ENCODE measurements at regions not wholly inside any gene's neighbourhood (a gene's known extent, or its start where the extent isn't known, plus 50 kb on each side); places are given as distances from the start of the nearest gene placed in this dataset.
"Not testable (repeated sequence)": the region's sequence is repeated elsewhere in the genome, so short reads cannot be mapped to it uniquely, and the experiment has no call there.

- Mint-ChIP-seq H3K4me1 (no peaks in the 10 kb centered on the region), H3K4me3 (no peak overlapping the region), H3K9me3 (peaks cover 0 to 12% (median 8%) of the 10 kb centered on the region in 5 donors), H3K27me3 (peaks cover 0 to 2% of the 10 kb centered on the region in 2 donors), H3K27ac (no peak overlapping the region), H3K36me3 (no peaks in the 10 kb centered on the region)
- no peaks in the 10 kb centered on the region for H3K27me3 ChIP-seq (ENCODE audit: insufficient read depth, low read length, poor library complexity, severe bottlenecking)
- ChIA-PET CTCF (no interaction called here), POLR2A (no interaction called here)
- H3K9me3 ChIP-seq (ENCODE audit: low read length), result no peaks in the 10 kb centered on the region
- H3K4me3 ChIP-seq (ENCODE audit: low read length), result no peak overlapping the region
- no peak overlapping the region for H3K27ac ChIP-seq (ENCODE audit: low read depth, low read length)
- H3K36me3 ChIP-seq (ENCODE audit: insufficient read depth, low read length), result no peaks in the 10 kb centered on the region
- no peak for DNase-seq
- H3K4me1 ChIP-seq (ENCODE audit: insufficient read depth, low read length), result no peaks in the 10 kb centered on the region
Observed at GRCh38 chr16:8126313-8126712, 464.0 kb downstream of the TMEM114 start.

- no peaks in the 10 kb centered on the region for H3K27me3 ChIP-seq (ENCODE audit: insufficient read depth, low read length, poor library complexity, severe bottlenecking)
- H3K27me3 Mint-ChIP-seq, result peaks cover 0 to 2% of the 10 kb centered on the region in 2 donors
- no peak for DNase-seq
- H3K36me3 Mint-ChIP-seq, result no peaks in the 10 kb centered on the region
- no peaks in the 10 kb centered on the region for H3K9me3 ChIP-seq (ENCODE audit: low read length)
- no peaks in the 10 kb centered on the region for H3K4me1 Mint-ChIP-seq
- no peak overlapping the region for H3K27ac Mint-ChIP-seq
- H3K4me1 ChIP-seq (ENCODE audit: insufficient read depth, low read length), result no peaks in the 10 kb centered on the region
- peaks cover 0 to 31% (median 10%) of the 10 kb centered on the region in 5 donors for H3K9me3 Mint-ChIP-seq
- ChIA-PET POLR2A (no interaction called here), CTCF (no interaction called here)
- no peak overlapping the region for H3K4me3 ChIP-seq (ENCODE audit: low read length)
- H3K4me3 Mint-ChIP-seq, result no peak overlapping the region
- H3K36me3 ChIP-seq (ENCODE audit: insufficient read depth, low read length), result no peaks in the 10 kb centered on the region
- H3K27ac ChIP-seq (ENCODE audit: low read depth, low read length), result no peak overlapping the region
Observed at GRCh38 chr16:8120001-8120400, 470.3 kb downstream of the TMEM114 start.

- H3K9me3 Mint-ChIP-seq, result peaks cover 6 to 40% (median 10%) of the 10 kb centered on the region in 5 donors
- H3K36me3 Mint-ChIP-seq, result no peaks in the 10 kb centered on the region
- H3K27ac ChIP-seq (ENCODE audit: low read depth, low read length), result no peak overlapping the region
- H3K4me3 ChIP-seq (ENCODE audit: low read length), result no peak overlapping the region
- H3K27me3 ChIP-seq (ENCODE audit: insufficient read depth, low read length, poor library complexity, severe bottlenecking), result no peaks in the 10 kb centered on the region
- H3K4me1 Mint-ChIP-seq, result no peaks in the 10 kb centered on the region
- H3K4me1 ChIP-seq (ENCODE audit: insufficient read depth, low read length), result no peaks in the 10 kb centered on the region
- H3K4me3 Mint-ChIP-seq, result no peak overlapping the region
- DNase-seq, result no peak
- no peaks in the 10 kb centered on the region for H3K27me3 Mint-ChIP-seq
- ChIA-PET CTCF (no interaction called here), POLR2A (no interaction called here)
- H3K36me3 ChIP-seq (ENCODE audit: insufficient read depth, low read length), result no peaks in the 10 kb centered on the region
- H3K27ac Mint-ChIP-seq, result no peak overlapping the region
- H3K9me3 ChIP-seq (ENCODE audit: low read length), result no peaks in the 10 kb centered on the region
Observed at GRCh38 chr16:8115814-8116213, 474.5 kb downstream of the TMEM114 start.

GRCh38 chr16:8114941-8115340 lies 475.4 kb downstream of the TMEM114 start:
- POLR2A ChIA-PET; H3K36me3 Mint-ChIP-seq; H3K9me3 ChIP-seq (ENCODE audit: low read length); H3K36me3 ChIP-seq (ENCODE audit: insufficient read depth, low read length); H3K4me3 Mint-ChIP-seq; H3K4me1 ChIP-seq (ENCODE audit: insufficient read depth, low read length); DNase-seq; H3K27me3 Mint-ChIP-seq; H3K27ac Mint-ChIP-seq; H3K4me3 ChIP-seq (ENCODE audit: low read length); H3K27me3 ChIP-seq (ENCODE audit: insufficient read depth, low read length, poor library complexity, severe bottlenecking); CTCF ChIA-PET; H3K4me1 Mint-ChIP-seq; H3K27ac ChIP-seq (ENCODE audit: low read depth, low read length): not testable (repeated sequence)
- H3K9me3 Mint-ChIP-seq, result peaks cover 8 to 40% (median 13%) of the 10 kb centered on the region in 5 donors

- Histone ChIP-seq H3K4me1 (ENCODE audit: insufficient read depth, low read length) (no peaks in the 10 kb centered on the region), H3K27me3 (ENCODE audit: insufficient read depth, low read length, poor library complexity, severe bottlenecking) (no peaks in the 10 kb centered on the region), H3K9me3 (ENCODE audit: low read length) (no peaks in the 10 kb centered on the region), H3K27ac (ENCODE audit: low read depth, low read length) (no peak overlapping the region), H3K4me3 (ENCODE audit: low read length) (no peak overlapping the region), H3K36me3 (ENCODE audit: insufficient read depth, low read length) (no peaks in the 10 kb centered on the region)
- H3K4me1 Mint-ChIP-seq, result no peaks in the 10 kb centered on the region
- H3K27ac Mint-ChIP-seq, result no peak overlapping the region
- no peak for DNase-seq
- H3K9me3 Mint-ChIP-seq, result peaks cover 13 to 40% (median 18%) of the 10 kb centered on the region in 5 donors
- peaks cover 0 to 2% of the 10 kb centered on the region in 2 donors for H3K27me3 Mint-ChIP-seq
- no peak overlapping the region for H3K4me3 Mint-ChIP-seq
- ChIA-PET POLR2A (no interaction called here), CTCF (no interaction called here)
- no peaks in the 10 kb centered on the region for H3K36me3 Mint-ChIP-seq
Observed at GRCh38 chr16:8113843-8114242, 476.5 kb downstream of the TMEM114 start.

- no peaks in the 10 kb centered on the region for H3K36me3 ChIP-seq (ENCODE audit: insufficient read depth, low read length)
- no peaks in the 10 kb centered on the region for H3K27me3 ChIP-seq (ENCODE audit: insufficient read depth, low read length, poor library complexity, severe bottlenecking)
- H3K4me3 ChIP-seq (ENCODE audit: low read length), result no peak overlapping the region
- H3K4me1 Mint-ChIP-seq, result no peaks in the 10 kb centered on the region
- no peaks in the 10 kb centered on the region for H3K9me3 ChIP-seq (ENCODE audit: low read length)
- no peak overlapping the region for H3K4me3 Mint-ChIP-seq
- no peaks in the 10 kb centered on the region for H3K4me1 ChIP-seq (ENCODE audit: insufficient read depth, low read length)
- H3K36me3 Mint-ChIP-seq, result no peaks in the 10 kb centered on the region
- ChIA-PET POLR2A (no interaction called here), CTCF (no interaction called here)
- peak overlapping the region; percentile 70 for H3K27ac ChIP-seq (ENCODE audit: low read depth, low read length)
- H3K27ac Mint-ChIP-seq, result no peak overlapping the region
- no peak for DNase-seq
- H3K9me3 Mint-ChIP-seq, result peaks cover 6 to 26% (median 15%) of the 10 kb centered on the region in 5 donors
- H3K27me3 Mint-ChIP-seq, result peaks cover 0 to 3% of the 10 kb centered on the region in 2 donors
Observed at GRCh38 chr16:8110572-8111514, 479.5 kb downstream of the TMEM114 start.

GRCh38 chr16:8109510-8110369 lies 480.6 kb downstream of the TMEM114 start:
- Mint-ChIP-seq H3K4me1 (no peaks in the 10 kb centered on the region), H3K27ac (no peak overlapping the region), H3K9me3 (peaks cover 3 to 26% (median 12%) of the 10 kb centered on the region in 5 donors), H3K36me3 (no peaks in the 10 kb centered on the region), H3K27me3 (peaks cover 0 to 3% of the 10 kb centered on the region in 2 donors), H3K4me3 (no peak overlapping the region)
- no peaks in the 10 kb centered on the region for H3K4me1 ChIP-seq (ENCODE audit: insufficient read depth, low read length)
- CTCF ChIA-PET, result no interaction called here
- H3K9me3 ChIP-seq (ENCODE audit: low read length), result no peaks in the 10 kb centered on the region
- H3K27ac ChIP-seq (ENCODE audit: low read depth, low read length), result peak overlapping the region; percentile 70
- POLR2A ChIA-PET, result no interaction called here
- H3K4me3 ChIP-seq (ENCODE audit: low read length), result no peak overlapping the region
- DNase-seq, result no peak
- H3K36me3 ChIP-seq (ENCODE audit: insufficient read depth, low read length), result no peaks in the 10 kb centered on the region
- H3K27me3 ChIP-seq (ENCODE audit: insufficient read depth, low read length, poor library complexity, severe bottlenecking), result no peaks in the 10 kb centered on the region

GRCh38 chr16:8108991-8109509 lies 481.3 kb downstream of the TMEM114 start:
- peak overlapping the region; percentile 67 for H3K27ac ChIP-seq (ENCODE audit: low read depth, low read length)
- Mint-ChIP-seq H3K27me3 (peaks cover 0 to 3% of the 10 kb centered on the region in 2 donors), H3K36me3 (no peaks in the 10 kb centered on the region), H3K4me3 (no peak overlapping the region), H3K4me1 (no peaks in the 10 kb centered on the region), H3K9me3 (peaks cover 5 to 26% (median 14%) of the 10 kb centered on the region in 5 donors), H3K27ac (no peak overlapping the region)
- POLR2A ChIA-PET, result no interaction called here
- DNase-seq, result no peak
- H3K27me3 ChIP-seq (ENCODE audit: insufficient read depth, low read length, poor library complexity, severe bottlenecking), result no peaks in the 10 kb centered on the region
- no peaks in the 10 kb centered on the region for H3K9me3 ChIP-seq (ENCODE audit: low read length)
- H3K4me1 ChIP-seq (ENCODE audit: insufficient read depth, low read length), result no peaks in the 10 kb centered on the region
- no peaks in the 10 kb centered on the region for H3K36me3 ChIP-seq (ENCODE audit: insufficient read depth, low read length)
- peak overlapping the region; percentile 41 for H3K4me3 ChIP-seq (ENCODE audit: low read length)
- CTCF ChIA-PET, result no interaction called here

Measured in CD8-positive, alpha-beta memory T cell (primary cell).